ENCODE measurements at regions not wholly inside any gene's neighbourhood (a gene's known extent, or its start where the extent isn't known, plus 50 kb on each side); places are given as distances from the start of the nearest gene placed in this dataset.
"Not testable (repeated sequence)": the region's sequence is repeated elsewhere in the genome, so short reads cannot be mapped to it uniquely, and the experiment has no call there.

DNA sequence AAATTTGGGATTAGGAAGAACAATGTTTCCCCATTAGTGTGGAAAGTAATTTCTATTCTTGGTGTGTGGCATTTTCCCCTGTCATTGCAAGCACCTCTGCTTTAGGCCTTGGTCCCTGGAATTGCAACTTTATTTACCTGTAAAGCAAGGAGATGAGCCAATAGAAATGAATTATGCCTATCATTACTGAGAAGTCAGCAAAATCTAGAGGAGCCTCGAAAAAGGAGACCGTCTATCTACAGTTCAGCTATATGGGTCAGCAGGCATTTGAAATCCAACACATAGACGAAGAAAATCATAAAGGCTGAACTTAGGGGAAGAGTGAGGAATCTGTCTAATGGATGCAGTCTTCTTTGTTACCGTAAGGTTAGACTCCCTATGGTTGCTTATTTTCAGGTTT lies 161.1 kb downstream of the CCDC71L start:
- ChIA-PET CTCF (interaction anchor here (1.5 kb wide), 1 partner anchor 38 kb away, joined by 3 read pairs; no protein-coding TSS in a partner anchor), POLR2A (no interaction called here), RAD21 (ENCODE audit: low non-redundant PET in 1 of 2, low total read pairs in 2 of 2, uncharacterized antibody in 2 of 2, unreplicated experiment in 2 of 2) (no interaction called here)
- no peaks in the 10 kb centered on the region for H4K20me1 ChIP-seq (ENCODE audit: insufficient read depth)
- no peak for TF ChIP-seq EZH2 (IDR thresholded peaks at IDR 0.05)
- TF ChIP-seq, protein P1, sequence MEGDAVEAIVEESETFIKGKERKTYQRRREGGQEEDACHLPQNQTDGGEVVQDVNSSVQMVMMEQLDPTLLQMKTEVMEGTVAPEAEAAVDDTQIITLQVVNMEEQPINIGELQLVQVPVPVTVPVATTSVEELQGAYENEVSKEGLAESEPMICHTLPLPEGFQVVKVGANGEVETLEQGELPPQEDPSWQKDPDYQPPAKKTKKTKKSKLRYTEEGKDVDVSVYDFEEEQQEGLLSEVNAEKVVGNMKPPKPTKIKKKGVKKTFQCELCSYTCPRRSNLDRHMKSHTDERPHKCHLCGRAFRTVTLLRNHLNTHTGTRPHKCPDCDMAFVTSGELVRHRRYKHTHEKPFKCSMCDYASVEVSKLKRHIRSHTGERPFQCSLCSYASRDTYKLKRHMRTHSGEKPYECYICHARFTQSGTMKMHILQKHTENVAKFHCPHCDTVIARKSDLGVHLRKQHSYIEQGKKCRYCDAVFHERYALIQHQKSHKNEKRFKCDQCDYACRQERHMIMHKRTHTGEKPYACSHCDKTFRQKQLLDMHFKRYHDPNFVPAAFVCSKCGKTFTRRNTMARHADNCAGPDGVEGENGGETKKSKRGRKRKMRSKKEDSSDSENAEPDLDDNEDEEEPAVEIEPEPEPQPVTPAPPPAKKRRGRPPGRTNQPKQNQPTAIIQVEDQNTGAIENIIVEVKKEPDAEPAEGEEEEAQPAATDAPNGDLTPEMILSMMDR (IDR thresholded peaks at IDR 0.05 in 2 of 3, conservative IDR thresholded peaks at IDR 0.05 in 1 of 3; ENCODE audit: borderline replicate concordance in 1 of 3, insufficient read depth in 1 of 3, low read depth in 2 of 3, low read length in 2 of 3) = no peak
- TF ChIP-seq SP1 (IDR thresholded peaks at IDR 0.05; ENCODE audit: low read depth) = no peak
- no peak for TF ChIP-seq SIN3A (IDR thresholded peaks at IDR 0.05; ENCODE audit: low read depth)
- TF ChIP-seq ZNF274 (IDR thresholded peaks at IDR 0.05; ENCODE audit: low read depth, low read length) = no peak
- TF ChIP-seq, protein P2, sequence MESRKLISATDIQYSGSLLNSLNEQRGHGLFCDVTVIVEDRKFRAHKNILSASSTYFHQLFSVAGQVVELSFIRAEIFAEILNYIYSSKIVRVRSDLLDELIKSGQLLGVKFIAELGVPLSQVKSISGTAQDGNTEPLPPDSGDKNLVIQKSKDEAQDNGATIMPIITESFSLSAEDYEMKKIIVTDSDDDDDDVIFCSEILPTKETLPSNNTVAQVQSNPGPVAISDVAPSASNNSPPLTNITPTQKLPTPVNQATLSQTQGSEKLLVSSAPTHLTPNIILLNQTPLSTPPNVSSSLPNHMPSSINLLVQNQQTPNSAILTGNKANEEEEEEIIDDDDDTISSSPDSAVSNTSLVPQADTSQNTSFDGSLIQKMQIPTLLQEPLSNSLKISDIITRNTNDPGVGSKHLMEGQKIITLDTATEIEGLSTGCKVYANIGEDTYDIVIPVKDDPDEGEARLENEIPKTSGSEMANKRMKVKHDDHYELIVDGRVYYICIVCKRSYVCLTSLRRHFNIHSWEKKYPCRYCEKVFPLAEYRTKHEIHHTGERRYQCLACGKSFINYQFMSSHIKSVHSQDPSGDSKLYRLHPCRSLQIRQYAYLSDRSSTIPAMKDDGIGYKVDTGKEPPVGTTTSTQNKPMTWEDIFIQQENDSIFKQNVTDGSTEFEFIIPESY (IDR thresholded peaks at IDR 0.05; ENCODE audit: extremely low read depth, insufficient replicate concordance, low read length) = no peak
- no peak for TF ChIP-seq CBX3 (IDR thresholded peaks at IDR 0.05; ENCODE audit: low read depth)
- no peak for TF ChIP-seq POLR2AphosphoS5 (IDR thresholded peaks at IDR 0.05; ENCODE audit: low read depth, low read length)
- TF ChIP-seq, protein P3, sequence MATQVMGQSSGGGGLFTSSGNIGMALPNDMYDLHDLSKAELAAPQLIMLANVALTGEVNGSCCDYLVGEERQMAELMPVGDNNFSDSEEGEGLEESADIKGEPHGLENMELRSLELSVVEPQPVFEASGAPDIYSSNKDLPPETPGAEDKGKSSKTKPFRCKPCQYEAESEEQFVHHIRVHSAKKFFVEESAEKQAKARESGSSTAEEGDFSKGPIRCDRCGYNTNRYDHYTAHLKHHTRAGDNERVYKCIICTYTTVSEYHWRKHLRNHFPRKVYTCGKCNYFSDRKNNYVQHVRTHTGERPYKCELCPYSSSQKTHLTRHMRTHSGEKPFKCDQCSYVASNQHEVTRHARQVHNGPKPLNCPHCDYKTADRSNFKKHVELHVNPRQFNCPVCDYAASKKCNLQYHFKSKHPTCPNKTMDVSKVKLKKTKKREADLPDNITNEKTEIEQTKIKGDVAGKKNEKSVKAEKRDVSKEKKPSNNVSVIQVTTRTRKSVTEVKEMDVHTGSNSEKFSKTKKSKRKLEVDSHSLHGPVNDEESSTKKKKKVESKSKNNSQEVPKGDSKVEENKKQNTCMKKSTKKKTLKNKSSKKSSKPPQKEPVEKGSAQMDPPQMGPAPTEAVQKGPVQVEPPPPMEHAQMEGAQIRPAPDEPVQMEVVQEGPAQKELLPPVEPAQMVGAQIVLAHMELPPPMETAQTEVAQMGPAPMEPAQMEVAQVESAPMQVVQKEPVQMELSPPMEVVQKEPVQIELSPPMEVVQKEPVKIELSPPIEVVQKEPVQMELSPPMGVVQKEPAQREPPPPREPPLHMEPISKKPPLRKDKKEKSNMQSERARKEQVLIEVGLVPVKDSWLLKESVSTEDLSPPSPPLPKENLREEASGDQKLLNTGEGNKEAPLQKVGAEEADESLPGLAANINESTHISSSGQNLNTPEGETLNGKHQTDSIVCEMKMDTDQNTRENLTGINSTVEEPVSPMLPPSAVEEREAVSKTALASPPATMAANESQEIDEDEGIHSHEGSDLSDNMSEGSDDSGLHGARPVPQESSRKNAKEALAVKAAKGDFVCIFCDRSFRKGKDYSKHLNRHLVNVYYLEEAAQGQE (IDR thresholded peaks at IDR 0.05; ENCODE audit: low read depth) = no peak
- TF ChIP-seq FOSL1 (IDR thresholded peaks at IDR 0.05; ENCODE audit: low read depth) = no peak
- no peak for TF ChIP-seq POLR2A (IDR thresholded peaks at IDR 0.05; ENCODE audit: borderline replicate concordance, extremely low read depth, insufficient read depth, insufficient read length)
- no peaks in the 10 kb centered on the region for H3K79me2 ChIP-seq (ENCODE audit: insufficient read depth, low read length)
- BruUV-seq (replicated peaks) = no TSS peak
- no peaks in the 10 kb centered on the region for H3K9me3 ChIP-seq (ENCODE audit: control insufficient read depth in 1 of 2, insufficient read depth in 1 of 2, low read depth in 1 of 2, low read length in 2 of 2)
- H3K4me2 ChIP-seq (ENCODE audit: low read length) = no peak overlapping the region
- H3K9me2 ChIP-seq (ENCODE audit: insufficient read depth) = no peaks in the 10 kb centered on the region
- DNase-seq (ENCODE audit: low read depth, low spot score) (no peak), ATAC-seq (no peak)
- intact Hi-C loops (cut with micrococcal nuclease) = no loop called here
- no peak overlapping the region for H2AFZ ChIP-seq (ENCODE audit: low read depth, low read length, poor library complexity, severe bottlenecking)
- no peaks in the 10 kb centered on the region for H3K27me3 ChIP-seq (ENCODE audit: insufficient read depth, low read length)
- no peaks in the 10 kb centered on the region for H3K36me3 ChIP-seq (ENCODE audit: control insufficient read depth in 1 of 2, insufficient read depth in 2 of 2, low read length in 2 of 2)
- no peaks in the 10 kb centered on the region for H3K4me1 ChIP-seq (ENCODE audit: control insufficient read depth in 1 of 2, insufficient read depth in 2 of 2, low read length in 2 of 2)
- no peak overlapping the region for H3K4me3 ChIP-seq (replicated peaks in 1 of 2; ENCODE audit: low read depth in 1 of 2, low read length in 2 of 2)
- H3K27ac ChIP-seq (ENCODE audit: low read depth, low read length) = no peak overlapping the region
- H3K9ac ChIP-seq (ENCODE audit: low read length) = no peak overlapping the region

DNA sequence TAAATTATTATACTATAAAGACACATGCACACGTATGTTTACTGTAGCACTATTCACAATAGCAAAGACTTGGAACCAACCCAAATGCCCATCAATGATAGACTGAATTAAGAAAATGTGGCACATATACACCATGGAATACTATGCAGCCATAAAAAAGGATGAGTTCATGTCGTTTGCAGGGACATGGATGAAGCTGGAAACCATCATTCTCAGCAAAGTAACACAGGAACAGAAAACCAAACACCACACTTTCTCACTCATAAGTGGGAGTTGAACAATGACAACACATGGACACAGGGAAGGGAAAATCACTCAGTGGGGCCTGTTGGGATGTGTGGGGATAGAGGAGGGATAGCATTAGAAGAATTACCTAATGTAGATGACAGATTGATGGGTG lies 163.0 kb downstream of the CCDC71L start:
- CTCF ChIA-PET; DNase-seq (ENCODE audit: low read depth, low spot score); H3K4me2 ChIP-seq (ENCODE audit: low read length); H3K4me3 ChIP-seq (replicated peaks in 1 of 2; ENCODE audit: low read depth in 1 of 2, low read length in 2 of 2); POLR2A ChIA-PET; H4K20me1 ChIP-seq (ENCODE audit: insufficient read depth); H2AFZ ChIP-seq (ENCODE audit: low read depth, low read length, poor library complexity, severe bottlenecking); H3K27me3 ChIP-seq (ENCODE audit: insufficient read depth, low read length); H3K9me2 ChIP-seq (ENCODE audit: insufficient read depth); H3K9ac ChIP-seq (ENCODE audit: low read length); H3K36me3 ChIP-seq (ENCODE audit: control insufficient read depth in 1 of 2, insufficient read depth in 2 of 2, low read length in 2 of 2); BruUV-seq (replicated peaks); H3K9me3 ChIP-seq (ENCODE audit: control insufficient read depth in 1 of 2, insufficient read depth in 1 of 2, low read depth in 1 of 2, low read length in 2 of 2); intact Hi-C loops (cut with micrococcal nuclease); ATAC-seq; H3K79me2 ChIP-seq (ENCODE audit: insufficient read depth, low read length); H3K4me1 ChIP-seq (ENCODE audit: control insufficient read depth in 1 of 2, insufficient read depth in 2 of 2, low read length in 2 of 2); RAD21 ChIA-PET (ENCODE audit: low non-redundant PET in 1 of 2, low total read pairs in 2 of 2, uncharacterized antibody in 2 of 2, unreplicated experiment in 2 of 2); H3K27ac ChIP-seq (ENCODE audit: low read depth, low read length): not testable (repeated sequence)

All from HCT116 (cell line).